B cell (primary cell): ENCODE measurements at regions not wholly inside any gene's neighbourhood (a gene's known extent, or its start where the extent isn't known, plus 50 kb on each side); places are given as distances from the start of the nearest gene placed in this dataset.

Experiments
- ATAC-seq: fragments of 200-7000 bp; cut with Tn5 transposase; one replicate; pipeline ENCODE4 v1.10.0; 2021; ENCODE audit warnings: low read depth, mild to moderate bottlenecking, moderate number of reproducible peaks, moderate library complexity
- CTCF ChIA-PET: fragments of 350-600 bp; sonication (Branson Sonifier 250); formaldehyde crosslinking; loops from one replicate; lab custom pipeline; 2021; ENCODE audit warnings: antibody characterized with exemption, inconsistent platforms; lab: Charles Lee
- POLR2A ChIA-PET: fragments of 350-600 bp; sonication (Branson Sonifier 250); formaldehyde crosslinking; loops from one replicate; lab custom pipeline; 2021; ENCODE audit warnings: antibody characterized with exemption; lab: Charles Lee
- DNase-seq: peaks from one replicate; pipeline ENCODE4 v3.0.0; 2013
- H2AFZ ChIP-seq: 2 replicates; pipeline ENCODE4 v1.6.1; 2012; ENCODE audit warnings: mild to moderate bottlenecking, low read depth, low read length; ENCODE audit not compliant: insufficient read depth, poor library complexity, severe bottlenecking
- H3K27ac ChIP-seq, 2 donors: 1 replicate in 1 of 2; 2 replicates in 1 of 2; pipeline ENCODE4 v1.5.1; 2012 to 2013; ENCODE audit warnings: low read length in 2 of 2, mild to moderate bottlenecking in 2 of 2, moderate library complexity in 1 of 2
- H3K27me3 ChIP-seq, 4 experiments: fragments of 200-600 bp in 1 of 4; sonication (generic) in 1 of 4; replicated peaks in 1 of 4; 1 replicate in 2 of 4; 2 replicates in 2 of 4; pipeline versions ENCODE4 v1.6.1 to v1.7.0; 2013 to 2016; ENCODE audit warnings: low read length in 3 of 4, mild to moderate bottlenecking in 2 of 4, mixed read lengths in 1 of 4, moderate library complexity in 1 of 4; ENCODE audit not compliant: insufficient read depth in 4 of 4, control insufficient read depth in 3 of 4; ENCODE audit errors: control extremely low read depth in 1 of 4
- H3K36me3 ChIP-seq, 2 experiments: replicated peaks in 1 of 2; 1 replicate in 1 of 2; 2 replicates in 1 of 2; pipeline versions ENCODE4 v1.6.1 to v1.7.1; 2013; ENCODE audit warnings: low read length in 1 of 2; ENCODE audit not compliant: insufficient read depth in 2 of 2, control insufficient read depth in 1 of 2; ENCODE audit errors: control extremely low read depth in 1 of 2, extremely low read depth in 1 of 2
- H3K4me1 ChIP-seq, 2 donors: fragments of 200-600 bp in 1 of 2; sonication (generic) in 1 of 2; 1 replicate in 1 of 2; 2 replicates in 1 of 2; pipeline versions ENCODE4 v1.5.1 to v1.6.1; 2013 to 2017; ENCODE audit warnings: low read length in 2 of 2; ENCODE audit not compliant: control insufficient read depth in 2 of 2, insufficient read depth in 2 of 2
- H3K4me2 ChIP-seq: replicated peaks from 2 replicates; pipeline ENCODE3; 2012; ENCODE audit warnings: mild to moderate bottlenecking, low read depth, low read length; ENCODE audit not compliant: poor library complexity, severe bottlenecking
- H3K4me3 ChIP-seq, 5 experiments: fragments of 200-600 bp in 1 of 5; sonication (generic) in 1 of 5; 1 replicate in 3 of 5; 2 replicates in 2 of 5; pipeline versions ENCODE4 v1.5.1 to v1.7.0; 2011 to 2016; ENCODE audit warnings: low read length in 4 of 5, mild to moderate bottlenecking in 4 of 5, low read depth in 2 of 5, control low read depth in 1 of 5, moderate library complexity in 1 of 5; ENCODE audit not compliant: insufficient read depth in 1 of 5; ENCODE audit errors: control extremely low read depth in 1 of 5, extremely low read depth in 1 of 5
- H3K79me2 ChIP-seq: fragments of 200-600 bp; sonication (generic); one replicate; pipeline ENCODE4 v1.6.0; 2016; ENCODE audit warnings: low read length; ENCODE audit not compliant: control insufficient read depth, insufficient read depth
- H3K9ac ChIP-seq: fragments of 200-600 bp; sonication (generic); 2 replicates; pipeline ENCODE4 v1.6.1; 2017; ENCODE audit warnings: mild to moderate bottlenecking, low read length, moderate library complexity
- H3K9me3 ChIP-seq, 3 donors: one replicate each; pipeline versions ENCODE4 v1.6.1 to v1.7.1; 2013; ENCODE audit warnings: low read length in 2 of 3; ENCODE audit not compliant: control insufficient read depth in 2 of 3, insufficient read depth in 1 of 3; ENCODE audit errors: control extremely low read depth in 1 of 3
- H4K20me1 ChIP-seq: 2 replicates; pipeline ENCODE4 v1.6.0; 2012; ENCODE audit warnings: mild to moderate bottlenecking, low read length; ENCODE audit not compliant: insufficient read depth, control insufficient read depth, poor library complexity, severe bottlenecking
- H3K27ac Mint-ChIP-seq: one replicate; pipeline ENCODE4 v1.8.0; 2021; ENCODE audit warnings: mixed read lengths
- H3K27me3 Mint-ChIP-seq: one replicate; pipeline ENCODE4 v1.8.0; 2021; ENCODE audit warnings: mixed read lengths
- H3K4me1 Mint-ChIP-seq: one replicate; pipeline ENCODE4 v1.8.0; 2021; ENCODE audit warnings: mixed read lengths
- H3K4me3 Mint-ChIP-seq: one replicate; pipeline ENCODE4 v1.8.0; 2021; ENCODE audit warnings: mixed read lengths
- H3K9me3 Mint-ChIP-seq: one replicate; pipeline ENCODE4 v1.8.0; 2022; ENCODE audit warnings: mixed read lengths; ENCODE audit not compliant: insufficient read depth
- CTCF ChIP-seq: fragments of 200-600 bp; IDR thresholded peaks from one replicate; pipeline ENCODE4 v1.8.0; 2022; ENCODE audit warnings: antibody characterized with exemption, mild to moderate bottlenecking
- EZH2 ChIP-seq: IDR thresholded peaks from 2 replicates; pipeline ENCODE4 v1.6.1; 2012; ENCODE audit warnings: borderline replicate concordance, low read depth, mild to moderate bottlenecking, moderate library complexity, low read length; ENCODE audit not compliant: insufficient read depth, poor library complexity, severe bottlenecking
- WGBS: methylation state at CpG from one replicate; pipeline ENCODE4 v1.1.5; 2013; ENCODE audit warnings: missing lambda C conversion rate; ENCODE audit not compliant: insufficient coverage; 5-methylcytosine and 5-hydroxymethylcytosine counted together
- intact Hi-C: fragments of 100-400 bp; cut with micrococcal nuclease; formaldehyde crosslinking; loops from one replicate; pipeline ENCODE4 v1.10.0; 2022

DNA sequence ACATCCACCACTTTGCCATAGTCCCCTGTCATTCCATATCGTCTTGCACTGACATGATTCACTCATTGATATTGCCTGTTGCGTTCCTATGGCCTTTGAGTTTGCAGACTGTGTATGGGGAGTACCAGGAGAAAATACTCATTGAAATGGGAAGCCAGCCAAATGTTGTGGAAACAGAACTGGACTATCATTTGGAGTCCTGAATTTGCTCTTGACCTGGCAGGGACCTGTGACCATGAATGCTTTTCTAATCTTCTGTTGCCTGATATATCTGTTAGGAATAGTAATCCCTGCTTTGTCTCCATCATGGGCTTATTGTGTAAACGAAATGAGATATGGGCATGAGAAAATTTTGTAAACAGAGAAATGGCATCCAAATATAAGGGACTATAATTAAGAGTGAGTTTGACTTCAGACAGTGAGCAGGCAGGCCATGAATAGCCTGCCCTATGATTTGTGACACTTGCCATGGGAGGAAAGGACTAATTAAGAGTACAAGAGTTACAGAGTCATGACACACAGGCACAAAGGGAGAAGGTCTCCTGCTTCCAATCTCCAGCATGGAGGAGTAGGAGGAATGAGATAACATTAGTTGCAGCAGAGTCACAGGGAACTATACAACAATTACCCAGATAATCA lies 572.9 kb upstream of the SGCD start:
- no peak for DNase-seq
- Histone ChIP-seq H3K9ac (no peak overlapping the region), H3K4me1 (no peaks in the 10 kb centered on the region), H3K27ac (no peak overlapping the region), H3K4me3 (no peak overlapping the region), H3K27me3 (no peaks in the 10 kb centered on the region), H2AFZ (no peak overlapping the region), H3K4me2 (no peak overlapping the region), H3K36me3 (no peaks in the 10 kb centered on the region), H4K20me1 (no peaks in the 10 kb centered on the region), H3K79me2 (no peaks in the 10 kb centered on the region), H3K9me3 (peaks cover 0 to 2% (median 0%) of the 10 kb centered on the region in 3 donors)
- WGBS, result 69% methylated on average over 2 of the region's 3 CpGs
- no peak overlapping the region for H3K4me3 Mint-ChIP-seq
- no peak overlapping the region for H3K27ac Mint-ChIP-seq
- H3K27me3 Mint-ChIP-seq, result no peaks in the 10 kb centered on the region
- H3K4me1 Mint-ChIP-seq, result no peaks in the 10 kb centered on the region
- ChIA-PET POLR2A (no interaction called here), CTCF (no interaction called here)
- intact Hi-C loops, result no loop called here
- no peak for TF ChIP-seq CTCF
- TF ChIP-seq EZH2, result no peak
- no peak for ATAC-seq
- H3K9me3 Mint-ChIP-seq, result no peaks in the 10 kb centered on the region

GRCh38 chr5:155759252-155759651 lies 567.7 kb upstream of the SGCD start:
- no peaks in the 10 kb centered on the region for H3K79me2 ChIP-seq
- no peaks in the 10 kb centered on the region for H3K36me3 ChIP-seq
- H3K27ac ChIP-seq, result no peak overlapping the region
- H3K27me3 ChIP-seq, result no peaks in the 10 kb centered on the region
- no peak overlapping the region for H3K4me3 ChIP-seq
- DNase-seq (no peak), ATAC-seq (no peak)
- H3K9me3 ChIP-seq, result peaks cover 0 to 4% (median 0%) of the 10 kb centered on the region in 3 donors
- no peak overlapping the region for H2AFZ ChIP-seq
- intact Hi-C loops, result no loop called here
- H3K9ac ChIP-seq, result no peak overlapping the region
- H3K27ac Mint-ChIP-seq, result no peak overlapping the region
- H4K20me1 ChIP-seq, result no peaks in the 10 kb centered on the region
- ChIA-PET CTCF (no interaction called here), POLR2A (no interaction called here)
- no peaks in the 10 kb centered on the region for H3K4me1 ChIP-seq
- 100% methylated on average over 1 of the region's 2 CpGs for WGBS
- no peaks in the 10 kb centered on the region for H3K4me1 Mint-ChIP-seq
- no peak for TF ChIP-seq EZH2
- no peak overlapping the region for H3K4me3 Mint-ChIP-seq
- H3K27me3 Mint-ChIP-seq, result no peaks in the 10 kb centered on the region
- no peak overlapping the region for H3K4me2 ChIP-seq
- peaks cover 8% of the 10 kb centered on the region for H3K9me3 Mint-ChIP-seq
